ENCODE measurements at regions not wholly inside any gene's neighbourhood (a gene's known extent, or its start where the extent isn't known, plus 50 kb on each side); places are given as distances from the start of the nearest gene placed in this dataset.

DNA sequence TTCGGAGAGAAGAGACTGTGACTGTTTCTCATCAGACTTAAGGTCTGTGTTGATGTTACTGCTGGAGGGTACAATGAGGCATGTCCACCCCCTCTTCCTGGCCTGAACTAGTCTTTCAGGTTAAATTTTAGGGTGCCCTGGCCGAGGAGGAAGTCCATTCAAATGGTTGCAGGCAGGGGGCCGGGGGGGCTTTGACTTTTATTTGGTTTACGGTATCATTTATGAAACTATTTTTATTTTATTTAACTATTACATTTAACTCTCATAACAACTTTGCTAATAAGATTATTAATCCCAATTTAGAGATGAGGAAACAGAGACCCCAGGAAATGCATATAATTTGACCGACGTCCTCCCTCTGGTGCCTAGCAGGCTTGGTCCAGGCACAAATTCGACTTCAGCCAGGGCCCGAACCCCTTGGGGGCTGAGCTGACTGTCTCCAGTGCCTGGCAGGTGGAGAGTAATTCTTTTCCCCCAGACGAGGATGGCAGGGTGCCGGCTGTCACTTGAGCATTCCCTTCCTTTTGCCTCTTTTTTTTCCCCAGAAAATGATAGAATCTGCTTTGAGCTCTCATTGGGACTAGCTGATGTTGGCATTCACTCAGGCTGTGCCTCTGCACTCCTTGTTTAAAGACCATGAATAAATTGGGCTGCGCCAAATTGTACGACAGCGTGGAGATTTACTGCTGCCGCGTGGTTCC lies 255.3 kb upstream of the SALL3 start:
- Histone ChIP-seq H3K4me2 (ENCODE audit: low read length) (no peak overlapping the region), H3K9ac (ENCODE audit: low read length) (no peak overlapping the region)

DNA sequence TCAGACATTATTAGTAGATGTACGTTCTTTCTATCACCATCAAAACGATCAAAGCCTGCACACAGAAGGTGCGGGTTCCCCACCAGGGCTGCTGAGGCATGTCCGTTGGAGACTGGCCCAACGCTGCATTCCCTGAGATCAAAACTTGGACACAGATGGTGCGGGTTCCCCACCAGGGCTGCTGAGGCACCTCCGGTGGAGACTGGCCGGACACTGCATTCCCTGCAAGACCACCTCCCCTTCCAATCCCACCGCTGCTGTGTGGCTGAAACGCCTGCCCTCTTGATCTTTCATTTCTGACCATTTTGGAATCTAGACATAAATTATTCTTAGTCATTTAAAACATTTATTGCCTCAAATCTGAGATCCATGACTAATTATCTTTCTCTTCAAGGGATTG lies 254.2 kb upstream of the SALL3 start:
- no peaks in the 10 kb centered on the region for H3K27me3 ChIP-seq (ENCODE audit: insufficient read depth, low read depth, low read length)
- H3K9me3 ChIP-seq (ENCODE audit: low read length) = no peaks in the 10 kb centered on the region
- H3K4me3 ChIP-seq (ENCODE audit: low read length) = no peak overlapping the region
- no peaks in the 10 kb centered on the region for H3F3A ChIP-seq (ENCODE audit: insufficient read depth, low read length, poor library complexity, severe bottlenecking)
- no peaks in the 10 kb centered on the region for H3K9me2 ChIP-seq (ENCODE audit: insufficient read depth, low read length)
- no peaks in the 10 kb centered on the region for H3K79me2 ChIP-seq (replicated peaks; ENCODE audit: insufficient read depth, low read length)
- no peak overlapping the region for H3K9ac ChIP-seq (ENCODE audit: low read length)
- no peak overlapping the region for H3K27ac ChIP-seq (ENCODE audit: low read length)
- TF ChIP-seq EZH2 (IDR thresholded peaks at IDR 0.05; ENCODE audit: borderline replicate concordance, insufficient read depth, low read length, poor library complexity, severe bottlenecking) = no peak
- TF ChIP-seq, protein P1, sequence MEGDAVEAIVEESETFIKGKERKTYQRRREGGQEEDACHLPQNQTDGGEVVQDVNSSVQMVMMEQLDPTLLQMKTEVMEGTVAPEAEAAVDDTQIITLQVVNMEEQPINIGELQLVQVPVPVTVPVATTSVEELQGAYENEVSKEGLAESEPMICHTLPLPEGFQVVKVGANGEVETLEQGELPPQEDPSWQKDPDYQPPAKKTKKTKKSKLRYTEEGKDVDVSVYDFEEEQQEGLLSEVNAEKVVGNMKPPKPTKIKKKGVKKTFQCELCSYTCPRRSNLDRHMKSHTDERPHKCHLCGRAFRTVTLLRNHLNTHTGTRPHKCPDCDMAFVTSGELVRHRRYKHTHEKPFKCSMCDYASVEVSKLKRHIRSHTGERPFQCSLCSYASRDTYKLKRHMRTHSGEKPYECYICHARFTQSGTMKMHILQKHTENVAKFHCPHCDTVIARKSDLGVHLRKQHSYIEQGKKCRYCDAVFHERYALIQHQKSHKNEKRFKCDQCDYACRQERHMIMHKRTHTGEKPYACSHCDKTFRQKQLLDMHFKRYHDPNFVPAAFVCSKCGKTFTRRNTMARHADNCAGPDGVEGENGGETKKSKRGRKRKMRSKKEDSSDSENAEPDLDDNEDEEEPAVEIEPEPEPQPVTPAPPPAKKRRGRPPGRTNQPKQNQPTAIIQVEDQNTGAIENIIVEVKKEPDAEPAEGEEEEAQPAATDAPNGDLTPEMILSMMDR (IDR thresholded peaks at IDR 0.05; ENCODE audit: poor library complexity, severe bottlenecking) = no peak
- no peaks in the 10 kb centered on the region for H3K36me3 ChIP-seq (ENCODE audit: insufficient read depth, low read length)
- no peaks in the 10 kb centered on the region for H4K20me1 ChIP-seq (ENCODE audit: insufficient read depth)
- H3K4me2 ChIP-seq (ENCODE audit: low read length) = no peak overlapping the region
- H2AFZ ChIP-seq (ENCODE audit: low read depth, low read length) = no peak overlapping the region

More for the DNA sequence above, 255.3 kb upstream of the SALL3 start:
- Histone ChIP-seq H3K9me3 (ENCODE audit: low read length) (no peaks in the 10 kb centered on the region), H3K9me2 (ENCODE audit: insufficient read depth, low read length) (no peaks in the 10 kb centered on the region), H4K20me1 (ENCODE audit: insufficient read depth) (no peaks in the 10 kb centered on the region), H3K4me3 (ENCODE audit: low read length) (no peak overlapping the region), H3K27ac (ENCODE audit: low read length) (no peak overlapping the region), H3K36me3 (ENCODE audit: insufficient read depth, low read length) (no peaks in the 10 kb centered on the region), H3F3A (ENCODE audit: insufficient read depth, low read length, poor library complexity, severe bottlenecking) (no peaks in the 10 kb centered on the region), H3K79me2 (replicated peaks; ENCODE audit: insufficient read depth, low read length) (no peaks in the 10 kb centered on the region), H3K27me3 (ENCODE audit: insufficient read depth, low read depth, low read length) (no peaks in the 10 kb centered on the region), H2AFZ (ENCODE audit: low read depth, low read length) (no peak overlapping the region)
- TF ChIP-seq, protein P1 (IDR thresholded peaks at IDR 0.05; ENCODE audit: poor library complexity, severe bottlenecking) = no peak
- TF ChIP-seq SMC3 (conservative IDR thresholded peaks at IDR 0.05; ENCODE audit: poor library complexity) (no peak), EP300 (conservative IDR thresholded peaks at IDR 0.05; ENCODE audit: poor library complexity, severe bottlenecking) (no peak), EZH2 (IDR thresholded peaks at IDR 0.05; ENCODE audit: borderline replicate concordance, insufficient read depth, low read length, poor library complexity, severe bottlenecking) (no peak), TAF1 (IDR thresholded peaks at IDR 0.05; ENCODE audit: low read depth) (no peak), POLR2AphosphoS5 (IDR thresholded peaks at IDR 0.05) (no peak), MXI1 (conservative IDR thresholded peaks at IDR 0.05; ENCODE audit: poor library complexity, severe bottlenecking) (no peak), RAD21 (conservative IDR thresholded peaks at IDR 0.05) (no peak)
- TF ChIP-seq, protein P2, sequence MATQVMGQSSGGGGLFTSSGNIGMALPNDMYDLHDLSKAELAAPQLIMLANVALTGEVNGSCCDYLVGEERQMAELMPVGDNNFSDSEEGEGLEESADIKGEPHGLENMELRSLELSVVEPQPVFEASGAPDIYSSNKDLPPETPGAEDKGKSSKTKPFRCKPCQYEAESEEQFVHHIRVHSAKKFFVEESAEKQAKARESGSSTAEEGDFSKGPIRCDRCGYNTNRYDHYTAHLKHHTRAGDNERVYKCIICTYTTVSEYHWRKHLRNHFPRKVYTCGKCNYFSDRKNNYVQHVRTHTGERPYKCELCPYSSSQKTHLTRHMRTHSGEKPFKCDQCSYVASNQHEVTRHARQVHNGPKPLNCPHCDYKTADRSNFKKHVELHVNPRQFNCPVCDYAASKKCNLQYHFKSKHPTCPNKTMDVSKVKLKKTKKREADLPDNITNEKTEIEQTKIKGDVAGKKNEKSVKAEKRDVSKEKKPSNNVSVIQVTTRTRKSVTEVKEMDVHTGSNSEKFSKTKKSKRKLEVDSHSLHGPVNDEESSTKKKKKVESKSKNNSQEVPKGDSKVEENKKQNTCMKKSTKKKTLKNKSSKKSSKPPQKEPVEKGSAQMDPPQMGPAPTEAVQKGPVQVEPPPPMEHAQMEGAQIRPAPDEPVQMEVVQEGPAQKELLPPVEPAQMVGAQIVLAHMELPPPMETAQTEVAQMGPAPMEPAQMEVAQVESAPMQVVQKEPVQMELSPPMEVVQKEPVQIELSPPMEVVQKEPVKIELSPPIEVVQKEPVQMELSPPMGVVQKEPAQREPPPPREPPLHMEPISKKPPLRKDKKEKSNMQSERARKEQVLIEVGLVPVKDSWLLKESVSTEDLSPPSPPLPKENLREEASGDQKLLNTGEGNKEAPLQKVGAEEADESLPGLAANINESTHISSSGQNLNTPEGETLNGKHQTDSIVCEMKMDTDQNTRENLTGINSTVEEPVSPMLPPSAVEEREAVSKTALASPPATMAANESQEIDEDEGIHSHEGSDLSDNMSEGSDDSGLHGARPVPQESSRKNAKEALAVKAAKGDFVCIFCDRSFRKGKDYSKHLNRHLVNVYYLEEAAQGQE (IDR thresholded peaks at IDR 0.05; ENCODE audit: borderline replicate concordance) = no peak
